Lung microvascular endothelial cell (primary cell): ENCODE measurements at regions not wholly inside any gene's neighbourhood (a gene's known extent, or its start where the extent isn't known, plus 50 kb on each side); places are given as distances from the start of the nearest gene placed in this dataset.
"Not testable (repeated sequence)": the region's sequence is repeated elsewhere in the genome, so short reads cannot be mapped to it uniquely, and the experiment has no call there.

Source experiments
- DNase-seq, 2 donors: peaks; one replicate each; pipeline versions ENCODE4 v3.0.0 to v3.0.0-alpha.2; 2010; ENCODE audit warnings: low read depth in 2 of 2

GRCh38 chr11:92601048-92601447 is 368.4 kb upstream of the MTNR1B start:
- no peak for DNase-seq

- no peak for DNase-seq
Measured at GRCh38 chr11:92605667-92606066, 363.8 kb upstream of the MTNR1B start.

GRCh38 chr11:92607969-92608722 is 361.3 kb upstream of the MTNR1B start:
- DNase-seq: no peak

GRCh38 chr11:92611157-92611556 is 358.3 kb upstream of the MTNR1B start:
- DNase-seq: no peak

- not testable (repeated sequence) for DNase-seq
Measured at GRCh38 chr11:92618020-92618419, 351.4 kb upstream of the MTNR1B start.

- no peak for DNase-seq
Measured at GRCh38 chr11:92623055-92623454, 346.4 kb upstream of the MTNR1B start.

- DNase-seq: no peak
Measured at GRCh38 chr11:92625894-92626293, 343.6 kb upstream of the MTNR1B start.

- no peak for DNase-seq
Measured at GRCh38 chr11:92626624-92627023, 342.8 kb upstream of the MTNR1B start.

GRCh38 chr11:92627615-92628256 is 341.7 kb upstream of the MTNR1B start:
- DNase-seq: no peak

- DNase-seq: no peak
Measured at GRCh38 chr11:92628401-92629292, 340.8 kb upstream of the MTNR1B start.

GRCh38 chr11:92632495-92632894 is 337.0 kb upstream of the MTNR1B start:
- no peak for DNase-seq

GRCh38 chr11:92633820-92634219 is 335.6 kb upstream of the MTNR1B start:
- no peak for DNase-seq

- DNase-seq: no peak
Measured at GRCh38 chr11:92636543-92637188, 332.8 kb upstream of the MTNR1B start.

GRCh38 chr11:92638678-92639077 is 330.8 kb upstream of the MTNR1B start:
- DNase-seq: no peak

- DNase-seq: no peak
Measured at GRCh38 chr11:92642177-92642931, 327.1 kb upstream of the MTNR1B start.

GRCh38 chr11:92643827-92644226 is 325.6 kb upstream of the MTNR1B start:
- no peak for DNase-seq

GRCh38 chr11:92644595-92645445 is 324.6 kb upstream of the MTNR1B start:
- DNase-seq: no peak

- no peak for DNase-seq
Measured at GRCh38 chr11:92651159-92651558, 318.3 kb upstream of the MTNR1B start.

GRCh38 chr11:92653454-92653853 is 316.0 kb upstream of the MTNR1B start:
- DNase-seq: no peak

GRCh38 chr11:92656783-92657182 is 312.7 kb upstream of the MTNR1B start:
- no peak for DNase-seq
